GM08714 (cell line): ENCODE measurements at regions not wholly inside any gene's neighbourhood (a gene's known extent, or its start where the extent isn't known, plus 50 kb on each side); places are given as distances from the start of the nearest gene placed in this dataset.

Experiments
- H3K4me3 ChIP-seq: fragments of 200-500 bp; sonication (Bioruptor generic); 2 replicates; pipeline ENCODE4 v1.5.1; 2014; ENCODE audit warnings: mild to moderate bottlenecking, low read length, inconsistent platforms
- ZNF274 ChIP-seq: IDR thresholded peaks from 2 replicates; pipeline ENCODE4 v1.6.1; 2012; ENCODE audit warnings: mild to moderate bottlenecking, low read depth, low read length

GRCh38 chr22:27670701-27671412, 130.7 kb downstream of the MN1 start:
- no peak for TF ChIP-seq ZNF274
- no peak overlapping the region for H3K4me3 ChIP-seq

- no peak overlapping the region for H3K4me3 ChIP-seq
- TF ChIP-seq ZNF274 = no peak
These were observed 130.1 kb downstream of the MN1 start for GRCh38 chr22:27671413-27671935.

- no peak for TF ChIP-seq ZNF274
- no peak overlapping the region for H3K4me3 ChIP-seq
These were observed 128.7 kb downstream of the MN1 start for GRCh38 chr22:27672721-27673418.

- H3K4me3 ChIP-seq = no peak overlapping the region
- TF ChIP-seq ZNF274 = no peak
These were observed 127.7 kb downstream of the MN1 start for GRCh38 chr22:27673839-27674238.

- H3K4me3 ChIP-seq = no peak overlapping the region
- no peak for TF ChIP-seq ZNF274
These were observed 127.2 kb downstream of the MN1 start for GRCh38 chr22:27674261-27674923.

GRCh38 chr22:27676545-27677213, 124.9 kb downstream of the MN1 start:
- no peak for TF ChIP-seq ZNF274
- H3K4me3 ChIP-seq = no peak overlapping the region

GRCh38 chr22:27677905-27678458, 123.6 kb downstream of the MN1 start:
- no peak for TF ChIP-seq ZNF274
- H3K4me3 ChIP-seq = no peak overlapping the region

GRCh38 chr22:27679176-27679575, 122.4 kb downstream of the MN1 start:
- TF ChIP-seq ZNF274 = no peak
- H3K4me3 ChIP-seq = no peak overlapping the region

- no peak overlapping the region for H3K4me3 ChIP-seq
- TF ChIP-seq ZNF274 = no peak
These were observed 121.7 kb downstream of the MN1 start for GRCh38 chr22:27679693-27680488.

- TF ChIP-seq ZNF274 = no peak
These were observed 120.9 kb downstream of the MN1 start for GRCh38 chr22:27680636-27681035.

GRCh38 chr22:27681037-27681436, 120.5 kb downstream of the MN1 start:
- H3K4me3 ChIP-seq = no peak overlapping the region
- no peak for TF ChIP-seq ZNF274

More at GRCh38 chr22:27680636-27681035, 120.9 kb downstream of the MN1 start:
- no peak overlapping the region for H3K4me3 ChIP-seq

- no peak for TF ChIP-seq ZNF274
- H3K4me3 ChIP-seq = no peak overlapping the region
These were observed 119.1 kb downstream of the MN1 start for GRCh38 chr22:27682437-27682836.

- no peak for TF ChIP-seq ZNF274
- H3K4me3 ChIP-seq = no peak overlapping the region
These were observed 116.7 kb downstream of the MN1 start for GRCh38 chr22:27684901-27685300.
